Kidney epithelial cell (primary cell): ENCODE measurements at regions not wholly inside any gene's neighbourhood (a gene's known extent, or its start where the extent isn't known, plus 50 kb on each side); places are given as distances from the start of the nearest gene placed in this dataset.
"Not testable (repeated sequence)": the region's sequence is repeated elsewhere in the genome, so short reads cannot be mapped to it uniquely, and the experiment has no call there.

Source experiments
- DNase-seq: peaks from one replicate; pipeline ENCODE4 v3.0.0-alpha.2; 2010; ENCODE audit warnings: low read depth
- H3K27me3 ChIP-seq: 2 replicates; pipeline ENCODE4 v1.6.0; 2011; ENCODE audit warnings: low read length; ENCODE audit not compliant: control insufficient read depth, insufficient read depth
- H3K36me3 ChIP-seq: 2 replicates; pipeline ENCODE4 v1.5.1; 2011; ENCODE audit warnings: low read length; ENCODE audit not compliant: control insufficient read depth, insufficient read depth
- H3K4me3 ChIP-seq: 2 replicates; pipeline ENCODE4 v1.5.1; 2011; ENCODE audit warnings: low read depth, mild to moderate bottlenecking, control low read depth, low read length
- TF ChIP-seq, protein P1 (sequence below): IDR thresholded peaks from 2 replicates; pipeline ENCODE4 v1.5.1; 2011; ENCODE audit warnings: mild to moderate bottlenecking, moderate library complexity, low read length, control low read depth, inconsistent platforms; ENCODE audit not compliant: insufficient read depth, poor library complexity, severe bottlenecking

DNA sequence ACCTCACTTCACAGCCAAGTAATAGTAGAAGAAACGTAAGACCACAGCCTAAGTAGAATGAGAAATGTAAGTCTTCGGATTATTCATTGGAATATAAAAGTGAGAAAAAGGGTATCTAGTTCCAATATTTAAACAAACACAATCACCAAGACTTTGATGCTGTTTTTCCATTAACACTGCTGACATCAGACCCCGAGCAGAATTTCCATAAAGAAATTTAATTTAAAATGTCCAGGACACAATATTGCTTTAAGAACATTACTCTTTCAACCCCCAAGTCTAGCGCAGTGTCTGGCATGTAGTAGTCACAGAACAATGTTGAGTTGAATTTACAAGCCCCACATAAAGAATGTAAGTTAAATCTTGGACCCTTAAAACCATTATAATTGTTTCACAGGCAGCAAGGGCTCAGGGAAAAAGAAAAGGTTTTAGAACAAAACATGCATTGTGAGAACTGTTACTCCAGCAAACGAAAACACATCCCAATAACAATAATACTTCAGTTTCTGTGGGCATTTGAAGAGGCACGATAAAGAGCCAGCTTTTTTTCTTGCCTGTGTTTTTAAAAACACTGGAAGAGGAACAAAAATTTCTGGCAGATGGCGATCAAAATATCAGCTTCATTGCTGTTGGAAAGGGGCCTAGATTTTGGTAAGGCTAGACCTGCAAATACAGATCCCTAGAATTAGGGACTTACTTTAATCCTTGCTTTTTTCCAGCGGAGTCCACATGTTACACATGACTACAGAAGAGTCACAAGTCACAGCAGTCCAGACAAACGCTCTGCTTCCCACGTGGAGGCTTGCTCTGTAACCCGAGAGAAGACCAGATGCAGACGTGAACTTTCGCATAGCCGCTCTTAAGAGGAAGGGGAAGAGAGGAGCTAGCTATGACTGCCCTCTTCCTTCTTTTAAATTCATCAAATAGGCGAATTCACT lies 77.9 kb upstream of the IGSF10 start:
- no peak for DNase-seq
- no peaks in the 10 kb centered on the region for H3K27me3 ChIP-seq
- no peak overlapping the region for H3K4me3 ChIP-seq
- TF ChIP-seq, protein P1, sequence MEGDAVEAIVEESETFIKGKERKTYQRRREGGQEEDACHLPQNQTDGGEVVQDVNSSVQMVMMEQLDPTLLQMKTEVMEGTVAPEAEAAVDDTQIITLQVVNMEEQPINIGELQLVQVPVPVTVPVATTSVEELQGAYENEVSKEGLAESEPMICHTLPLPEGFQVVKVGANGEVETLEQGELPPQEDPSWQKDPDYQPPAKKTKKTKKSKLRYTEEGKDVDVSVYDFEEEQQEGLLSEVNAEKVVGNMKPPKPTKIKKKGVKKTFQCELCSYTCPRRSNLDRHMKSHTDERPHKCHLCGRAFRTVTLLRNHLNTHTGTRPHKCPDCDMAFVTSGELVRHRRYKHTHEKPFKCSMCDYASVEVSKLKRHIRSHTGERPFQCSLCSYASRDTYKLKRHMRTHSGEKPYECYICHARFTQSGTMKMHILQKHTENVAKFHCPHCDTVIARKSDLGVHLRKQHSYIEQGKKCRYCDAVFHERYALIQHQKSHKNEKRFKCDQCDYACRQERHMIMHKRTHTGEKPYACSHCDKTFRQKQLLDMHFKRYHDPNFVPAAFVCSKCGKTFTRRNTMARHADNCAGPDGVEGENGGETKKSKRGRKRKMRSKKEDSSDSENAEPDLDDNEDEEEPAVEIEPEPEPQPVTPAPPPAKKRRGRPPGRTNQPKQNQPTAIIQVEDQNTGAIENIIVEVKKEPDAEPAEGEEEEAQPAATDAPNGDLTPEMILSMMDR = no peak
- no peaks in the 10 kb centered on the region for H3K36me3 ChIP-seq

DNA sequence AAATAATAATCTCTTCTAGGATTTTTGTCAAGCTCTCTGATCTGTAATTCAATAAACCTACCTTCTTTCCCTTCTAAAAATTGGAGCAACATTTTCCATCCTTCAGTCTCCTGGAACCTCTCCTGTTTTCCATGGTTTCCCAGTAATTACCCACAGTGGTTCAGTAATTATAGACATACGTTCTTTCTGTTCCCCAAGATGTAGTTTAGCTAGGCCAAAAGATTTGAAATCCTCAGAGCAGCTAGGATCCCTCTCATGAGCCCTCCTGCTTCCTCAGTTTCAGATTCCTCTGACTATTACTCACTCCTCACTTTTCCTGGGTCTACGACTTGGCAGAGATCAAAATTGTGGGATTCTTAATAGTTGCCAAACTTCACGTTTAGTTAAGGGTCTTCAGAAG lies 76.9 kb upstream of the IGSF10 start:
- H3K36me3 ChIP-seq = no peaks in the 10 kb centered on the region
- H3K4me3 ChIP-seq = no peak overlapping the region
- TF ChIP-seq, protein P1 = no peak
- no peak for DNase-seq
- H3K27me3 ChIP-seq = no peaks in the 10 kb centered on the region

DNA sequence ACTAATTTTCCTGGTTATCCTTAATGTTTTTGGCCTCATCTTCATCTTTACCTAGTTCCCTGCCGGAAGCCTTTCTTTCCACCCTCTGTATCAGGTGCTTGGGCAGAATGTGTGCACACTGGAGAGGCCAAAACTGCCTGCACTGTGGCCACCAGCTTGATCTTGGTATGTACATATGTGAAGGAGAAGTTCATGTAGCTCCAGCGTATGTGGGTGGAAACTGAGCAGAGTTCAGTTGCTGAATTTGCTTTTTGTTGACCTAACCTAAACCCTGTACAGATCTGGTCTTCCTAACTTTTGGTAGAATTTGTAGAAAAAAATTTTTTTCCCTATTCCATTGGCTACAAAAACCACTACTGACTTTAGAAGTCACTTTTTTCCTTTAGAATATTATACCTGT lies 65.9 kb upstream of the IGSF10 start:
- Histone ChIP-seq H3K4me3 (no peak overlapping the region), H3K27me3 (no peaks in the 10 kb centered on the region), H3K36me3 (no peaks in the 10 kb centered on the region)
- DNase-seq = no peak
- TF ChIP-seq, protein P1 = no peak

DNA sequence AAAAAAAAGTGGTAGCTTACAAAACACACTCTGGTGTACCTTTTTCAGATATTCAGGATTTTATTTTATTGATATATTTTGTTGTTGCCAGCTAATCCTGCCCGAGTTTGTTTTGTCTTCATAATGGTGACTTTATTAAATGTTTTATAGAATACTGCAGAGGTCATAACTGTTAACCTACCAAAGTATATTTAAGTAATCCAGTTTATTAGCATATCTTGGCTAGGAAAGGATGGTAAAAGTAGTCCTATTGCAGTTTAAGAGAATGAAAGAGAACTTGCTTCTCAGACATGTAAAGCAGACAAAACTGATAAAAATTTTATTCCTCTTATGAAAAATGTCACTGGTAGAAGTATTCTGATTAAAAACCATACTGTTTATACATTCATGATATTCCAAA lies 59.2 kb upstream of the IGSF10 start:
- no peak for DNase-seq
- TF ChIP-seq, protein P1 = no peak
- no peaks in the 10 kb centered on the region for H3K27me3 ChIP-seq
- no peaks in the 10 kb centered on the region for H3K36me3 ChIP-seq
- no peak overlapping the region for H3K4me3 ChIP-seq

DNA sequence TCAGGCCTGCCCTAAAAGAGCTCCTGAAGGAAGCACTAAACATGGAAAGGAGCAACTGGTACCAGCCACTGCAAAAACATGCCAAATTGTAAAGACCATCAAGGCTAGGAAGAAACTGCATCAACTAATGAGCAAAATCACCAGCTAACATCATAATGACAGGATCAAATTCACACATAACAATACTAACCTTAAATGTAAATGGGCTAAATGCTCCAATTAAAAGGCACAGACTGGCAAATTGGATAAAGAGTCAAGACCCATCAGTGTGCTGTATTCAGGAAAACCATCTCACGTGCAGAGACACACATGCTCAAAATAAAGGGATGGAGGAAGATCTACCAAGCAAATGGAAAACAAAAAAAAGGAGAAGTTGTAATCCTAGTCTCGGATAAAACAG lies 50.6 kb upstream of the IGSF10 start:
- not testable (repeated sequence) for H3K4me3 ChIP-seq, DNase-seq, H3K27me3 ChIP-seq, H3K36me3 ChIP-seq
